NCI-H1694 (cell line): ENCODE measurements at regions not wholly inside any gene's neighbourhood (a gene's known extent, or its start where the extent isn't known, plus 50 kb on each side); places are given as distances from the start of the nearest gene placed in this dataset.
"Not testable (repeated sequence)": the region's sequence is repeated elsewhere in the genome, so short reads cannot be mapped to it uniquely, and the experiment has no call there.

Source experiments
- DNase-seq: peaks from one replicate; lab custom pipeline; 2025; lab: John Stamatoyannopoulos, UW

GRCh38 chr12:60501124-60501729 is 905.4 kb downstream of the SLC16A7 start:
- no peak for DNase-seq

GRCh38 chr12:60522684-60523400 is 927.0 kb downstream of the SLC16A7 start:
- DNase-seq, result no peak

GRCh38 chr12:60529261-60529660 is 933.4 kb downstream of the SLC16A7 start:
- DNase-seq, result no peak

- DNase-seq, result no peak
Measured at GRCh38 chr12:60529723-60530122, 933.9 kb downstream of the SLC16A7 start.

DNA sequence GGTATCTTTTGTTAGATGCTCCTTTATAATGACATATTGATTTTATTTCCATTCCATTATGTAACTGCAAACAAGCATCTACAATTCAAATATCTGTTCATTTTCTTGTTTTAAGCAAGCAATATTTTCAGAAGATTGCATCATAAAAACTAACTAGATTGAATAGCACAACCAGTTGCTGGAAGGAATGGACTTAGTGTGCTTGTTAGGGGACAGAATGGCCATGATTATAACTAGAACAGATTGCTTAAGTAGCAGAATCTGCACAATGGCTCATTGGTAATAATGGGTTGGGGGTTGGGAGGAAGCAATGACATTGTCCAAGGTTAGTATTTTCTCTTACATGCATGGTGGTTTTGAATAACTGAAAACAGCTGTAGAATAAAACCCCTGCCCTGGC is 939.5 kb downstream of the SLC16A7 start:
- DNase-seq, result no peak

DNA sequence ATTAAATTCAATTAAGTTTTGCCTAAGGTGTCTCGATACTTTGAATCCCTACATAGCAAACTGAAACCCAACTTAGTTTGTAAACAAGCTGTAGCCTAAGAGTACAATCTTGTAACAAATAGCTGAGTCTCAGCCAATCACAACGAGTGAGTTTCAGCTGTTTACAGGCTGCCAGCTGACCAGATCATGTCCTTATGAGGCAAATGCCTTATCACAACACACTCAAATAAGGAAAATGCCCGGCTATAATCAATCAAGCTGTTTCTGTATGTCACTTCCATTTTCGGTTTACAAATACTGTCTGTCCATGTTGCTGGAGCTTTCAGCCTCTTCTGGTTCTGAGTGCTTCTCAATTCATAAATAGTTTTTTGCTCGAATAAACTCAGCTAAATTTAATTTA is 943.8 kb downstream of the SLC16A7 start:
- no peak for DNase-seq

DNA sequence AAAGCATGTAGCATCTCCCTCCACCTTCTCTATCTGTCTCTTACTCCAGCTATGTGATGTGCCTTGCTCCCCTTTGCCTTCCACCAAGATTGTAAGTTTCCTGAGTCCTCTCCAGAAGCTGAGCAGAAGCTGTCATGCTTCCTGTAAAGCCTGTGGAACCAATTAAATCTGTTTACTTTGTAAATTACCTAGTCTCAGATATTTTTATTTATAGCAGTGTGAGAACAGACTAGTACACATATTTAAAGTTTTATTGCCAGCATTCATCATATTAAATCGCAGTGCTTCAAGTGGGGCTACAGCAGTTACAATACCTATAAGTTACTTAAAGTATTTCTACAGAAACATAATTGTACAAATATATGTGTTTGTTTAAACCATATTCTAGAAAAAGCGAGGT is 973.1 kb downstream of the SLC16A7 start:
- no peak for DNase-seq

GRCh38 chr12:60577607-60578006 is 981.8 kb downstream of the SLC16A7 start:
- no peak for DNase-seq

GRCh38 chr12:60587664-60588063 is 991.8 kb downstream of the SLC16A7 start:
- DNase-seq, result not testable (repeated sequence)

DNA sequence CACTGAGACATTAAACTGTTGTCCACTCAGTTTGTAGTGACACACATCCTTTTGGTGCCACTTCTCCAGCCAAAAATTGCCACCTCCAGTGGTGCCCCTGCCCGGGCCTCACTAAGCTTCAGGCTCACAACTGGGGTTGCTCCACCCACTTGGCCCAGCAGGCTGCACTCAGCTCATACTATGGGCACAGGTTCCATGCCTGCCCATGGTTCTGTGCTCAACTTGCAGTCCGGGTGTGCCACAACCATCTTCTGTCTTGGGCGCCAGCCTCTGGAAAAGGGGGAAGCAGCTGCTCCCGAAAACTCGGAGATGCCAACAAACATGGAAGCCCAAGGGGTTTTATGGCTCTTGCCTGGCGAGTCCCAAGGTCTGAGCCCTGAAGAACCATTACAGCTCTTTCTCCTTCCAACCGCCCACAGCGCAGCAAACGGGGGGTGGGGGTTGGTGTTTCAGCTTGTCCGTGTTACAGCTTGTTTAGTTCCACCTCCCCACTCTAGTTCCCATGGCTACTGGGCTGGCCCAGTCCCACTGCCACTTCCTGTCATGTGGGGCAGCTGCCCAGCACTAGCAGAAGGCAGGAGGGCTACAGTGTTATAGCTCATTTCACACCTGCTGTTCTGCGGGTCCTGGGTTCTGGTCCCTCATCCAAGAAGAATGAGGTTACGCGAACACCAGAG is 998.3 kb downstream of the SLC16A7 start:
- DNase-seq, result no peak

- no peak for DNase-seq
Measured at GRCh38 chr12:60602601-60603000, 1006.8 kb downstream of the SLC16A7 start.

DNA sequence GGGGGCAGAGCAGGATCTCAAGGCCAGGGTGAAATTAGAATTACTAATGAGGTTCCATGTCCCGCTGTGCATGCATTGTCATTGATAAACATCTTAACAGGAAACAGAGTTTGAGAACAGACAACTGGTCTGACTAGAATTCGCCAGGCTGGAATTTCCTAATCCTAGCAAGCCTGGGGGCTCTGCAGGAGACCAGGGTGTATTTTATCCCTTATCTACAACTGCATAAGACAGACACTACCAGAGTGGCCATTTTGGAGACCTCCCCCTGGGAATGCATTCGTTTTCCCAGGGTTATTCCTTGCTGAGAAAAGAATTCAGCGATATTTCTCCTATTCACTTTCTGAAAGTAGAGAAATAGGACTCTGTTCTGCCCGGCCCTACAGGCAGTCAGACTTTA is 1007.6 kb downstream of the SLC16A7 start:
- not testable (repeated sequence) for DNase-seq

DNA sequence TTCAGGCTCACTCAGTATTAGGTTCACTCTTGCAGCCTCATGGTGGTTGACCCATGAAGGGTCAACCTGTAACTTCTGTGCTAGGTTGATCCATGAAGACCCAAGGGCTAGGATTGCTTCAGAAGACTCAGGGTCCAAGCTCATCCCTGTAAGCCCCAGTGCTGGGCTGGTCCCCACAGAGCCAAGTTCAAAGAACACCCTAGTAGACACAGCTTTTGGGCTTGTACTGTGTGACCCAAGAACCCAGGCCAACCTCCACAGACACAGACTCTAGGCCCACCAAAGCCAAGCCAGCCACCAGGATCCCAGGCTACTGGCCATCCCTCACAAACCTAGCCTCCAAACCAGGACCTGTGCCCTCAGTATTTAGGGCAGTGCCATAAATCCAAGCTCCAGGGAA is 1020.6 kb downstream of the SLC16A7 start:
- DNase-seq, result no peak

GRCh38 chr12:60630796-60631195 is 1035.0 kb downstream of the SLC16A7 start:
- no peak for DNase-seq

DNA sequence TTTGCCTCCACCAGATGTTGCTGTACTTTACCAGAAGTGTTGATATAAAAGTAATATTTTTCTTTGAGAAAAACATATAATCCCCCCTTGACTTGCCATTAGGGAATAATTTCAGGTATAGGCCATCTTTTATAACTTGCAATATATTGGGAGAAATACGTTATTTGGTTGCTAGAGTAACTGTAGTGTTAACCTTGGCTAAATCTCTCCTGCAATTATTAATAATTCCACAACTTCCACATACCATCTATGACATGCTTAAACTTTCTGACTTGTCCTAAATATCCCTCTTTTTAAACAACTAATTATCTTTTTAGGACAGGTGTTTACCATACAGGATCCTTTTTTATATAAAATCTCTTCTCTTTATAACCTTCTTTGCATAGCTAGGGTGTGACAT is 1048.2 kb downstream of the SLC16A7 start:
- no peak for DNase-seq

DNA sequence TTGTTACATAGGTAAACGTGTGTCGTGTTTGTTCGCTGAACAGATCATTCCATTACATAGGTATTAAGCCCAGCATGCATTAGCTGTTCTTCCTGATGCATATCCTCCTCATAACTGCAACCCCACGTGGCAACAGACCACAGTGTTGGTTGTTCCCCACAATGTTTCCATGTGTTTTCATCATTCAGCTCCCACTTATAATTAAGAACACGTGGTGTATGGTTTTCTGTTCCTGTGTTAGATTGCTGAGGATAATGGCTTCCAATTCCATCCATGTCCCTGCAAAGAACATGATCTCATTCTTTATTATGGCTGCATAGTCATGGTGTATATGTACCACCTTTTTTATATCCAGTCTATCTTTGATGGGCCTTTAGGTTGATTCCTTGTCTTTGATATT is 1071.1 kb downstream of the SLC16A7 start:
- DNase-seq, result no peak

DNA sequence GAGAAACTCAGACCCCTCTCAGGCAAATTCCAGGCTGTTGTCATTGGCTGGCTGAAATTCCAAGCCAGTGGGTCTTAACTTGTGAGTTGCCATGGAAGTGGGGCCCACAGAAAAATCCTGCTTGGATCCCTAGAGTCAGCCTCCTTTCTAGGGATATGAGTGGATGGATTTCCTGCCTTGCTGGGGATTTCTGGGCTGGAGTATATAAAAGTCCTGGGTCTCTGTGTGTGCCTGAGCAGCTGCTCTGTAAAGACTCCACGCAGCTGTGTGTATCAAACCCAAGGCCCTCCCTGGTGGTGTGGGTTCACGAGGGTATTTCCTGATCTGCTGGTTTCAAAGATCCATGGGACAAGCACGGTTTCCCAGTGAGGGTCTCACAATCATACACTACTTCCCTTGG is 1077.1 kb downstream of the SLC16A7 start:
- DNase-seq, result no peak

DNA sequence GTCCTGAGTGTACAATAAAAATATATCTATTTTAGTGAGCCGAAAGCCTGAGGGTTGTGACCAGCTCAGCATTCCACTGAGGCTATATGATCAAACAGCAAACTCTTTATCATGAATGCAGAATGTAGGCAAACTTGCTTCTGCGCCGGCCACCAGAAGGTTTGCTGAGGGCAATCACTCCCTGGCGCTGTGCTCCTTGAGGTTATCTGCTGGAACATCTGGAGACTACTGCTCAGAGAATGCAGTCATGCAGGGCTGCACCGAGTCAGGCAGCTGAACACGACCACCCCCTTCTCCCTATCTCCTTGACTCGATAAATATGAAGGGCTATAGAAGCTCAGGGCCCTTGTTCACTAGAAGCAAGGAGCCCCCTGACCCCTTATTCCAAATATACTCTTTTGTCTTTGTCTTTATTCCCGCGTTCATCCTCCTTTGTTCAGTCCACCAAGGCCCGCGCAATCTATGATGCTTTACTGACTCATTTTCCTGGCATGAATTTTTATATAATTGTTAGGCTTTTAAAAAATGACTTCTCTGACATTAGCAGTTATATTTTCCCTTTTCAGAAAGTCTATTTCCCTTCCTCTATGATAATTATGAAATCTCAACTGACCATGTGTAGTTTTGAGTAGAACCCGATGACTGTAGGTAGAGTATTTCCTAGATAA is 1089.3 kb downstream of the SLC16A7 start:
- no peak for DNase-seq

- DNase-seq, result no peak
Measured at GRCh38 chr12:60689137-60689536, 1093.3 kb downstream of the SLC16A7 start.

DNA sequence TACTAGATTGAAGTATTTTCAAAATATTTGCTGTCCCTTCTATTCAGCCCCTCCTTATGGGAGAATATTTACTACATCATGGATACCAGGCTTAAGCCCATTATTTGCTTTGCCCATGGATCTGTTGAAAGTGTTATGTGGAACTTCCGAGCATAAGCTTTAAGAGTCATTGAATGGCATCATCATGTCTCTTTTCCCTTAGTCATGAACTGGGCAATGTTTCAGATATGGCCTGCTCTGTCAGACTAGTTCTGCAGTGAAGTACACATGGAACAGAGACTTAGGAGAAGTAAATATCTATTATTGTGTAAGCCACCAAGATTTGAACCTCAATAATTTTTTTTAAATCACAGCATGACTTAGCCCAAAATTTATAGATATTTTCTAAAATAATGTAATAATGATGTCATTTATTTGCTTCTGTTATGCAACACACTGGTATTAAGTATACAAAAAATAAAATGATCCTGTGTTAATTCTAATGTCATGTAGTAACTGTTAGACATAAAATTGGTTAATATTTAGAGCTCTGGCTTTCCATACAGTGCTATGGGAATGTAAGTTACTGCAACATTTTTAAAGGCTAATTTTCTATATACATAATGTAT is 1097.3 kb downstream of the SLC16A7 start:
- DNase-seq, result no peak

GRCh38 chr12:60704171-60704914 is 1108.5 kb downstream of the SLC16A7 start:
- DNase-seq, result no peak

GRCh38 chr12:60710246-60710645 is 1114.4 kb downstream of the SLC16A7 start:
- DNase-seq, result no peak
